Activated effector memory CD4-positive, alpha-beta T cell treated with anti-CD3 and anti-CD28 coated beads, Interleukin-2, amount 50 U/mL, for 16 hours (primary cell): ENCODE measurements at regions not wholly inside any gene's neighbourhood (a gene's known extent, or its start where the extent isn't known, plus 50 kb on each side); places are given as distances from the start of the nearest gene placed in this dataset.

Experiments used
- DNase-seq: peaks from one replicate; pipeline ENCODE4 v3.0.0-alpha.2; 2020

- no peak for DNase-seq
These were observed 171.9 kb upstream of the CADPS start for GRCh38 chr3:63047068-63047467.

- DNase-seq: no peak
These were observed 173.4 kb upstream of the CADPS start for GRCh38 chr3:63048367-63049326.

- DNase-seq: no peak
These were observed 175.4 kb upstream of the CADPS start for GRCh38 chr3:63050548-63051177.

- DNase-seq: no peak
These were observed 176.7 kb upstream of the CADPS start for GRCh38 chr3:63051920-63052319.

GRCh38 chr3:63056932-63057331, 181.7 kb upstream of the CADPS start:
- no peak for DNase-seq

- no peak for DNase-seq
These were observed 185.2 kb upstream of the CADPS start for GRCh38 chr3:63060412-63060811.

- no peak for DNase-seq
These were observed 186.2 kb upstream of the CADPS start for GRCh38 chr3:63061449-63061848.

- no peak for DNase-seq
These were observed 189.1 kb upstream of the CADPS start for GRCh38 chr3:63064209-63064755.

GRCh38 chr3:63067999-63068645, 192.9 kb upstream of the CADPS start:
- DNase-seq: no peak

- DNase-seq: no peak
These were observed 194.7 kb upstream of the CADPS start for GRCh38 chr3:63069806-63070475.

- DNase-seq: no peak
These were observed 195.2 kb upstream of the CADPS start for GRCh38 chr3:63070476-63070810.

- DNase-seq: no peak
These were observed 201.1 kb upstream of the CADPS start for GRCh38 chr3:63076357-63076756.

- no peak for DNase-seq
These were observed 191.9 kb upstream of the SYNPR start for GRCh38 chr3:63086190-63086589.

- DNase-seq: no peak
These were observed 188.9 kb upstream of the SYNPR start for GRCh38 chr3:63089007-63089750.

- DNase-seq: no peak
These were observed 188.4 kb upstream of the SYNPR start for GRCh38 chr3:63089751-63090132.

GRCh38 chr3:63090656-63091055, 187.5 kb upstream of the SYNPR start:
- DNase-seq: no peak

- DNase-seq: no peak
These were observed 185.6 kb upstream of the SYNPR start for GRCh38 chr3:63092515-63092914.

GRCh38 chr3:63094642-63095408, 183.3 kb upstream of the SYNPR start:
- no peak for DNase-seq

- peak; percentile 57 for DNase-seq
These were observed 181.7 kb upstream of the SYNPR start for GRCh38 chr3:63096248-63097058.

GRCh38 chr3:63097396-63097795, 180.7 kb upstream of the SYNPR start:
- peak; percentile 54 for DNase-seq

- no peak for DNase-seq
These were observed 161.2 kb upstream of the SYNPR start for GRCh38 chr3:63116922-63117321.
